Activated CD8-positive, alpha-beta T cell treated with anti-CD3 and anti-CD28 coated beads for 36 hours (primary cell): ENCODE measurements at regions not wholly inside any gene's neighbourhood (a gene's known extent, or its start where the extent isn't known, plus 50 kb on each side); places are given as distances from the start of the nearest gene placed in this dataset.

Experiments used
- ATAC-seq: fragments of 200-7000 bp; cut with Tn5 transposase; one replicate; pipeline ENCODE4 v1.10.0; 2021; ENCODE audit warnings: mild to moderate bottlenecking, moderate library complexity
- CTCF ChIA-PET: fragments of 350-600 bp; sonication (Branson Sonifier 250); formaldehyde crosslinking; loops from one replicate; lab custom pipeline; 2021; ENCODE audit warnings: antibody characterized with exemption; lab: Charles Lee
- POLR2A ChIA-PET: fragments of 350-600 bp; sonication (Branson Sonifier 250); formaldehyde crosslinking; loops from one replicate; lab custom pipeline; 2021; ENCODE audit warnings: antibody characterized with exemption; lab: Charles Lee
- DNase-seq: peaks from one replicate; pipeline ENCODE4 v3.0.0-alpha.2; 2020
- H3K27ac Mint-ChIP-seq: one replicate; pipeline ENCODE4 v1.8.0; 2021; ENCODE audit warnings: mild to moderate bottlenecking, mixed read lengths
- H3K27me3 Mint-ChIP-seq: one replicate; pipeline ENCODE4 v1.8.0; 2021; ENCODE audit warnings: mixed read lengths
- H3K36me3 Mint-ChIP-seq: one replicate; pipeline ENCODE4 v1.8.0; 2021; ENCODE audit warnings: low read depth, mixed read lengths
- H3K4me1 Mint-ChIP-seq: one replicate; pipeline ENCODE4 v1.8.0; 2021; ENCODE audit warnings: low read depth, mixed read lengths
- H3K4me3 Mint-ChIP-seq: one replicate; pipeline ENCODE4 v1.8.0; 2021; ENCODE audit warnings: mild to moderate bottlenecking, moderate library complexity, mixed read lengths
- H3K9me3 Mint-ChIP-seq: one replicate; pipeline ENCODE4 v1.8.0; 2021; ENCODE audit warnings: mixed read lengths
- intact Hi-C: fragments of 100-400 bp; cut with micrococcal nuclease; formaldehyde crosslinking; loops from one replicate; pipeline ENCODE4 v1.10.0; 2022
- TF ChIP-seq, protein P1 (sequence below): fragments of 200-600 bp; IDR thresholded peaks from one replicate; pipeline ENCODE4 v1.8.0; 2022; ENCODE audit warnings: antibody characterized with exemption, mild to moderate bottlenecking

- TF ChIP-seq, protein P1, sequence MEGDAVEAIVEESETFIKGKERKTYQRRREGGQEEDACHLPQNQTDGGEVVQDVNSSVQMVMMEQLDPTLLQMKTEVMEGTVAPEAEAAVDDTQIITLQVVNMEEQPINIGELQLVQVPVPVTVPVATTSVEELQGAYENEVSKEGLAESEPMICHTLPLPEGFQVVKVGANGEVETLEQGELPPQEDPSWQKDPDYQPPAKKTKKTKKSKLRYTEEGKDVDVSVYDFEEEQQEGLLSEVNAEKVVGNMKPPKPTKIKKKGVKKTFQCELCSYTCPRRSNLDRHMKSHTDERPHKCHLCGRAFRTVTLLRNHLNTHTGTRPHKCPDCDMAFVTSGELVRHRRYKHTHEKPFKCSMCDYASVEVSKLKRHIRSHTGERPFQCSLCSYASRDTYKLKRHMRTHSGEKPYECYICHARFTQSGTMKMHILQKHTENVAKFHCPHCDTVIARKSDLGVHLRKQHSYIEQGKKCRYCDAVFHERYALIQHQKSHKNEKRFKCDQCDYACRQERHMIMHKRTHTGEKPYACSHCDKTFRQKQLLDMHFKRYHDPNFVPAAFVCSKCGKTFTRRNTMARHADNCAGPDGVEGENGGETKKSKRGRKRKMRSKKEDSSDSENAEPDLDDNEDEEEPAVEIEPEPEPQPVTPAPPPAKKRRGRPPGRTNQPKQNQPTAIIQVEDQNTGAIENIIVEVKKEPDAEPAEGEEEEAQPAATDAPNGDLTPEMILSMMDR, result no peak
- Mint-ChIP-seq H3K4me3 (no peak overlapping the region), H3K27ac (no peak overlapping the region), H3K4me1 (no peaks in the 10 kb centered on the region), H3K27me3 (peaks cover 1% of the 10 kb centered on the region), H3K9me3 (no peaks in the 10 kb centered on the region), H3K36me3 (no peaks in the 10 kb centered on the region)
- intact Hi-C loops, result no loop called here
- ChIA-PET POLR2A (no interaction called here), CTCF (no interaction called here)
- DNase-seq (no peak), ATAC-seq (no peak)
These were observed 336.8 kb downstream of the DSEL start for GRCh38 chr18:67179726-67180125.

GRCh38 chr18:67159662-67160061 is 356.9 kb downstream of the DSEL start:
- ChIA-PET CTCF (interaction anchor here (1.3 kb wide), 1 partner anchor 13 kb away, joined by 3 read pairs; no protein-coding TSS in a partner anchor), POLR2A (no interaction called here)
- no peaks in the 10 kb centered on the region for H3K9me3 Mint-ChIP-seq
- intact Hi-C loops, result no loop called here
- no peaks in the 10 kb centered on the region for H3K4me1 Mint-ChIP-seq
- H3K27ac Mint-ChIP-seq, result no peak overlapping the region
- no peak for ATAC-seq
- H3K36me3 Mint-ChIP-seq, result no peaks in the 10 kb centered on the region
- no peak overlapping the region for H3K4me3 Mint-ChIP-seq
- no peak for DNase-seq
- TF ChIP-seq, protein P1, result no peak
- H3K27me3 Mint-ChIP-seq, result no peaks in the 10 kb centered on the region

GRCh38 chr18:67154979-67155378 is 361.5 kb downstream of the DSEL start:
- DNase-seq (no peak), ATAC-seq (no peak)
- TF ChIP-seq, protein P1, result no peak
- no peaks in the 10 kb centered on the region for H3K36me3 Mint-ChIP-seq
- H3K4me1 Mint-ChIP-seq, result no peaks in the 10 kb centered on the region
- intact Hi-C loops, result no loop called here
- no peaks in the 10 kb centered on the region for H3K27me3 Mint-ChIP-seq
- ChIA-PET POLR2A (no interaction called here), CTCF (no interaction called here)
- no peak overlapping the region for H3K27ac Mint-ChIP-seq
- H3K9me3 Mint-ChIP-seq, result no peaks in the 10 kb centered on the region
- H3K4me3 Mint-ChIP-seq, result no peak overlapping the region

- POLR2A ChIA-PET, result no interaction called here
- intact Hi-C loops, result no loop called here
- no peak overlapping the region for H3K4me3 Mint-ChIP-seq
These were observed 365.2 kb downstream of the DSEL start for GRCh38 chr18:67151366-67151765.

DNA sequence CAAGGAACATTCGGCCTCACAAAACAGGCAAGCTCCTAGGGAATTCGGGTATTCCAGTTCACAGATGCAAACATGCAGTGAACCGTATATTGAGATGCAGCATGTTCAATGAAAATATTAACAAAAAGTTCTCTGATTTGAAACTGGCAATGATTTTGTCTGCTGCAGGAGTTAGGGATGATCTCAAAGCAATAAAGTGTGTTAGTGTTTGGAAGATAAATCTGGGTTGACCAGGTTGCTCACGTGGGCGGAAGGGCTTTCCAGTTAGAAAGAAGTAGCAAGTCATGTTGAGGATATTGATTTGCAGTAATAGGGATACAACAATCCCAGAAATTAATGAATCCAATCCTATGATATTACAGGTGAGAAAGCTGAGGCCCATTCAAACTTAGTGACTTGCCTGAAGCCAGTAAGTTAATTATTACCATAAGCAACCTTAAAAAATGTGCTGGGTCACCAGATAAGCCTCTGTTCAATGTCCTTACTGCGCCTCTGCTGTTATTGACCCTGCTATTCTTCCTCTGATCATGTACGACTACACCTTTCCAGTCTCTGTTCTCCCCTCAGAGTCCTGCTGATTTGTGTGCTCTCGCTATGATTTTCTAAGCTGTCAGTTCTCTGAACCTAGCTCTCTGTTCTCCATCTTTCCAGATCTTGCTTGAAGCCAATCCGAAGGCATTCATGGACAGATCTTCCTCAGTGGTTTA is 370.8 kb downstream of the DSEL start:
- POLR2A ChIA-PET, result interaction anchor here (1.1 kb wide), 1 partner anchor 10 kb away, joined by 3 read pairs; no protein-coding TSS in a partner anchor
- Mint-ChIP-seq H3K9me3 (no peaks in the 10 kb centered on the region), H3K4me1 (no peaks in the 10 kb centered on the region), H3K4me3 (no peak overlapping the region), H3K36me3 (no peaks in the 10 kb centered on the region), H3K27ac (no peak overlapping the region), H3K27me3 (no peaks in the 10 kb centered on the region)
- ATAC-seq (no peak), DNase-seq (no peak)
- intact Hi-C loops, result no loop called here
- TF ChIP-seq, protein P1, result no peak
- CTCF ChIA-PET, result interaction anchor here (0.9 kb wide), 1 partner anchor 14 kb away, joined by 3 read pairs; no protein-coding TSS in a partner anchor

More at GRCh38 chr18:67151366-67151765, 365.2 kb downstream of the DSEL start:
- ATAC-seq (no peak), DNase-seq (no peak)
- Mint-ChIP-seq H3K27ac (no peak overlapping the region), H3K27me3 (no peaks in the 10 kb centered on the region), H3K4me1 (no peaks in the 10 kb centered on the region), H3K9me3 (no peaks in the 10 kb centered on the region), H3K36me3 (no peaks in the 10 kb centered on the region)
- TF ChIP-seq, protein P1, result no peak
- CTCF ChIA-PET, result no interaction called here
